Osteocyte (in vitro differentiated cells): ENCODE measurements at regions not wholly inside any gene's neighbourhood (a gene's known extent, or its start where the extent isn't known, plus 50 kb on each side); places are given as distances from the start of the nearest gene placed in this dataset.

Experiments
- DNase-seq: peaks from one replicate; pipeline ENCODE4 v3.0.0; 2021; ENCODE audit warnings: mixed read lengths; ENCODE audit not compliant: unreplicated experiment; ENCODE audit errors: extremely low spot score
- H3K27ac Mint-ChIP-seq: one replicate; pipeline ENCODE4 v1.8.0; 2021; ENCODE audit warnings: mild to moderate bottlenecking, mixed read lengths; ENCODE audit not compliant: unreplicated experiment
- H3K27me3 Mint-ChIP-seq: one replicate; pipeline ENCODE4 v1.8.0; 2021; ENCODE audit warnings: mixed read lengths; ENCODE audit not compliant: unreplicated experiment
- H3K36me3 Mint-ChIP-seq: one replicate; pipeline ENCODE4 v1.8.0; 2021; ENCODE audit warnings: mixed read lengths; ENCODE audit not compliant: unreplicated experiment
- H3K4me1 Mint-ChIP-seq: one replicate; pipeline ENCODE4 v1.8.0; 2021; ENCODE audit warnings: mixed read lengths; ENCODE audit not compliant: unreplicated experiment
- H3K4me3 Mint-ChIP-seq: one replicate; pipeline ENCODE4 v1.8.0; 2021; ENCODE audit warnings: mild to moderate bottlenecking, moderate library complexity, mixed read lengths; ENCODE audit not compliant: unreplicated experiment
- H3K9me3 Mint-ChIP-seq: one replicate; pipeline ENCODE4 v1.8.0; 2021; ENCODE audit warnings: mixed read lengths; ENCODE audit not compliant: unreplicated experiment
- TF ChIP-seq, protein P1 (sequence below): fragments of 200-600 bp; sonication (generic); IDR thresholded peaks from 2 replicates; pipeline ENCODE4 v1.5.0; 2021; ENCODE audit warnings: antibody characterized with exemption, mild to moderate bottlenecking, moderate library complexity

GRCh38 chr7:80386686-80387085 lies 125.2 kb downstream of the GNAT3 start:
- Mint-ChIP-seq H3K27me3 (no peaks in the 10 kb centered on the region), H3K4me3 (no peak overlapping the region), H3K4me1 (peaks cover 41% of the 10 kb centered on the region), H3K9me3 (no peaks in the 10 kb centered on the region), H3K36me3 (no peaks in the 10 kb centered on the region), H3K27ac (peak overlapping the region; percentile 88)
- DNase-seq, result no peak
- TF ChIP-seq, protein P1, sequence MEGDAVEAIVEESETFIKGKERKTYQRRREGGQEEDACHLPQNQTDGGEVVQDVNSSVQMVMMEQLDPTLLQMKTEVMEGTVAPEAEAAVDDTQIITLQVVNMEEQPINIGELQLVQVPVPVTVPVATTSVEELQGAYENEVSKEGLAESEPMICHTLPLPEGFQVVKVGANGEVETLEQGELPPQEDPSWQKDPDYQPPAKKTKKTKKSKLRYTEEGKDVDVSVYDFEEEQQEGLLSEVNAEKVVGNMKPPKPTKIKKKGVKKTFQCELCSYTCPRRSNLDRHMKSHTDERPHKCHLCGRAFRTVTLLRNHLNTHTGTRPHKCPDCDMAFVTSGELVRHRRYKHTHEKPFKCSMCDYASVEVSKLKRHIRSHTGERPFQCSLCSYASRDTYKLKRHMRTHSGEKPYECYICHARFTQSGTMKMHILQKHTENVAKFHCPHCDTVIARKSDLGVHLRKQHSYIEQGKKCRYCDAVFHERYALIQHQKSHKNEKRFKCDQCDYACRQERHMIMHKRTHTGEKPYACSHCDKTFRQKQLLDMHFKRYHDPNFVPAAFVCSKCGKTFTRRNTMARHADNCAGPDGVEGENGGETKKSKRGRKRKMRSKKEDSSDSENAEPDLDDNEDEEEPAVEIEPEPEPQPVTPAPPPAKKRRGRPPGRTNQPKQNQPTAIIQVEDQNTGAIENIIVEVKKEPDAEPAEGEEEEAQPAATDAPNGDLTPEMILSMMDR, result no peak

GRCh38 chr7:80385508-80385907 lies 126.4 kb downstream of the GNAT3 start:
- Mint-ChIP-seq H3K9me3 (no peaks in the 10 kb centered on the region), H3K27me3 (no peaks in the 10 kb centered on the region), H3K4me3 (peak overlapping the region; percentile 28), H3K4me1 (peaks cover 41% of the 10 kb centered on the region), H3K36me3 (no peaks in the 10 kb centered on the region), H3K27ac (peak overlapping the region; percentile 88)
- TF ChIP-seq, protein P1, result no peak
- DNase-seq, result no peak

GRCh38 chr7:80380957-80381356 lies 130.9 kb downstream of the GNAT3 start:
- Mint-ChIP-seq H3K27ac (no peak overlapping the region), H3K4me1 (peaks cover 37% of the 10 kb centered on the region), H3K27me3 (no peaks in the 10 kb centered on the region), H3K36me3 (no peaks in the 10 kb centered on the region), H3K4me3 (no peak overlapping the region), H3K9me3 (peaks cover 6% of the 10 kb centered on the region)
- TF ChIP-seq, protein P1, result no peak
- DNase-seq, result no peak

- TF ChIP-seq, protein P1, result no peak
- Mint-ChIP-seq H3K36me3 (no peaks in the 10 kb centered on the region), H3K27ac (peak overlapping the region; percentile 44), H3K27me3 (no peaks in the 10 kb centered on the region), H3K9me3 (peaks cover 6% of the 10 kb centered on the region), H3K4me3 (no peak overlapping the region), H3K4me1 (peaks cover 23% of the 10 kb centered on the region)
- DNase-seq, result no peak
Observed at GRCh38 chr7:80379034-80379982, 132.6 kb downstream of the GNAT3 start.

DNA sequence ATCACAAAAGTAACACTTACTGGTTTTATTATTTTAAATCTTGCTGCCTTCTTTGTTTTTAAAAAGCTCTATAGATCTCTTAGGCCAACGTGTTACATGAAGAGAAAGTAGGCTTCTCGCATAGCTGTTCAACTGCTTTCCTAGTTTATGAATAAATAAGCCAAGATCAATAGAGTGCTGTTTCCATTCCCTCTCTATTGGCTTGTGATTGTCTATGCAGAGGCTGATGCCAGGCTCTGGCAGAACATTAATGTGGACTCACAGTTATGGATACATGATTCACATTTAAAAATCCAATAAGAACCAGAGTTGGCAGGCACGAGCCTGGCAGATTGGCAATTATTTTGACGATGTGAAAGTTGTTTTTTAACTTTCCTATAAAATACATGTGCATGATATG lies 137.5 kb downstream of the GNAT3 start:
- Mint-ChIP-seq H3K4me1 (peaks cover 39% of the 10 kb centered on the region), H3K36me3 (peaks cover 2% of the 10 kb centered on the region), H3K27me3 (no peaks in the 10 kb centered on the region), H3K4me3 (no peak overlapping the region), H3K27ac (no peak overlapping the region), H3K9me3 (peaks cover 6% of the 10 kb centered on the region)
- TF ChIP-seq, protein P1, result no peak
- no peak for DNase-seq
